Sigmoid colon (tissue), 4 donors: ENCODE measurements at regions not wholly inside any gene's neighbourhood (a gene's known extent, or its start where the extent isn't known, plus 50 kb on each side); places are given as distances from the start of the nearest gene placed in this dataset.

Experiments used
- EP300 ChIP-seq, 4 donors: sonication (generic); formaldehyde crosslinking; IDR thresholded peaks; one replicate each; pipeline ENCODE4 v1.6.1; 2017; ENCODE audit warnings: antibody characterized with exemption in 4 of 4
- POLR2A ChIP-seq, 2 donors: fragments of 450-650 bp; IDR thresholded peaks; one replicate each; pipeline ENCODE4 v1.6.1; 2016; ENCODE audit warnings: antibody characterized with exemption in 2 of 2, mild to moderate bottlenecking in 2 of 2, moderate library complexity in 2 of 2
- TF ChIP-seq, protein P1 (sequence below), 4 experiments: fragments of 450-650 bp in 3 of 4; fragments of 200-600 bp in 1 of 4; IDR thresholded peaks; one replicate each; pipeline ENCODE4 v1.5.1; 2016 to 2019; ENCODE audit warnings: antibody characterized with exemption in 4 of 4, mild to moderate bottlenecking in 3 of 4, moderate library complexity in 2 of 4

DNA sequence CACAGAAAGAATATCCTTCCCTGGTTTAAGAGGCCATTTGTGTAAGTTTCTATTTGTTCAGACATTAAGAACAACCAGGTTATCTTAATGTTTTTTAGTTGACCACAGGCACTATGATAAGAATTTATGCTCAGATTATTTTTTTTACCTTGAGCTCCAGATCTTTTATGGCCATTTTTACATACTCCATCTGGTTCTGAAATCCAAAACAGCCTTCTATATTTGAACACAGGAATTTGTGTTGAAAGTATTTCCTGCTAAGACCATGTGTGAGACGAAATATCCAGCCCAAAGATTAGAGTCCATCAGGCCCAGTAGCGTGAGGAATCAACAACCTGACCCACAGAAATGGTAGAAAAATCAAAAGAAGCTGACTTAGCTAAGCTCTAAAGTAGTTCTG, 569.9 kb upstream of the FAT3 start:
- TF ChIP-seq, protein P1, sequence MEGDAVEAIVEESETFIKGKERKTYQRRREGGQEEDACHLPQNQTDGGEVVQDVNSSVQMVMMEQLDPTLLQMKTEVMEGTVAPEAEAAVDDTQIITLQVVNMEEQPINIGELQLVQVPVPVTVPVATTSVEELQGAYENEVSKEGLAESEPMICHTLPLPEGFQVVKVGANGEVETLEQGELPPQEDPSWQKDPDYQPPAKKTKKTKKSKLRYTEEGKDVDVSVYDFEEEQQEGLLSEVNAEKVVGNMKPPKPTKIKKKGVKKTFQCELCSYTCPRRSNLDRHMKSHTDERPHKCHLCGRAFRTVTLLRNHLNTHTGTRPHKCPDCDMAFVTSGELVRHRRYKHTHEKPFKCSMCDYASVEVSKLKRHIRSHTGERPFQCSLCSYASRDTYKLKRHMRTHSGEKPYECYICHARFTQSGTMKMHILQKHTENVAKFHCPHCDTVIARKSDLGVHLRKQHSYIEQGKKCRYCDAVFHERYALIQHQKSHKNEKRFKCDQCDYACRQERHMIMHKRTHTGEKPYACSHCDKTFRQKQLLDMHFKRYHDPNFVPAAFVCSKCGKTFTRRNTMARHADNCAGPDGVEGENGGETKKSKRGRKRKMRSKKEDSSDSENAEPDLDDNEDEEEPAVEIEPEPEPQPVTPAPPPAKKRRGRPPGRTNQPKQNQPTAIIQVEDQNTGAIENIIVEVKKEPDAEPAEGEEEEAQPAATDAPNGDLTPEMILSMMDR (IDR thresholded peaks at IDR 0.05) = no peak
- TF ChIP-seq POLR2A (IDR thresholded peaks at IDR 0.05) (no peak), EP300 (IDR thresholded peaks at IDR 0.05) (no peak)
